GM21529 (cell line): ENCODE measurements at regions not wholly inside any gene's neighbourhood (a gene's known extent, or its start where the extent isn't known, plus 50 kb on each side); places are given as distances from the start of the nearest gene placed in this dataset.
"Not testable (repeated sequence)": the region's sequence is repeated elsewhere in the genome, so short reads cannot be mapped to it uniquely, and the experiment has no call there.

ENCODE experiments used
- ATAC-seq: cut with Tn5 transposase; IDR thresholded peaks from one replicate; pipeline ENCODE4 v1.9.1; 2021; ENCODE audit not compliant: unreplicated experiment

GRCh38 chr6:90374201-90374600, 77.6 kb upstream of the BACH2 start:
- no peak for ATAC-seq

- no peak for ATAC-seq
These were observed 76.2 kb upstream of the BACH2 start for GRCh38 chr6:90372885-90373284.

GRCh38 chr6:90372450-90372849, 75.8 kb upstream of the BACH2 start:
- no peak for ATAC-seq

- ATAC-seq, result no peak
These were observed 73.9 kb upstream of the BACH2 start for GRCh38 chr6:90370493-90370959.

- no peak for ATAC-seq
These were observed 73.0 kb upstream of the BACH2 start for GRCh38 chr6:90369651-90370050.

- ATAC-seq, result peak; percentile 100
These were observed 72.4 kb upstream of the BACH2 start for GRCh38 chr6:90369024-90369519.

GRCh38 chr6:90368601-90369000, 72.0 kb upstream of the BACH2 start:
- no peak for ATAC-seq

GRCh38 chr6:90368001-90368400, 71.4 kb upstream of the BACH2 start:
- no peak for ATAC-seq

- no peak for ATAC-seq
These were observed 69.0 kb upstream of the BACH2 start for GRCh38 chr6:90365565-90366219.

GRCh38 chr6:90365002-90365401, 68.4 kb upstream of the BACH2 start:
- no peak for ATAC-seq

- ATAC-seq, result no peak
These were observed 67.6 kb upstream of the BACH2 start for GRCh38 chr6:90364286-90364685.

- ATAC-seq, result no peak
These were observed 65.7 kb upstream of the BACH2 start for GRCh38 chr6:90362318-90362717.

GRCh38 chr6:90361174-90361573, 64.5 kb upstream of the BACH2 start:
- ATAC-seq, result no peak

GRCh38 chr6:90358036-90358770, 61.6 kb upstream of the BACH2 start:
- ATAC-seq, result not testable (repeated sequence)

- ATAC-seq, result no peak
These were observed 59.4 kb upstream of the BACH2 start for GRCh38 chr6:90356012-90356421.

- no peak for ATAC-seq
These were observed 58.3 kb upstream of the BACH2 start for GRCh38 chr6:90354961-90355360.

GRCh38 chr6:90351696-90352095, 55.1 kb upstream of the BACH2 start:
- no peak for ATAC-seq

GRCh38 chr6:90350689-90351554, 54.3 kb upstream of the BACH2 start:
- ATAC-seq, result no peak

GRCh38 chr6:90347411-90347851, 50.8 kb upstream of the BACH2 start:
- no peak for ATAC-seq

- no peak for ATAC-seq
These were observed 50.1 kb upstream of the BACH2 start for GRCh38 chr6:90346729-90347128.
